Dermis microvascular lymphatic vessel endothelial cell (primary cell): ENCODE measurements at regions not wholly inside any gene's neighbourhood (a gene's known extent, or its start where the extent isn't known, plus 50 kb on each side); places are given as distances from the start of the nearest gene placed in this dataset.
A peak's percentile ranks its signal among the peaks of the same experiment; 100 is the strongest.

Experiments
- DNase-seq, 2 donors: peaks; one replicate each; pipeline versions ENCODE4 v3.0.0 to v3.0.0-alpha.2; 2010; ENCODE audit warnings: low read depth in 2 of 2

- no peak for DNase-seq
These were observed 83.1 kb downstream of the VEGFA start for GRCh38 chr6:43853066-43853650.

- DNase-seq: no peak
These were observed 82.4 kb downstream of the VEGFA start for GRCh38 chr6:43852350-43852864.

- DNase-seq: no peak
These were observed 81.3 kb downstream of the VEGFA start for GRCh38 chr6:43851204-43851865.

GRCh38 chr6:43850314-43851203, 80.5 kb downstream of the VEGFA start:
- no peak for DNase-seq

GRCh38 chr6:43849844-43850243, 79.8 kb downstream of the VEGFA start:
- DNase-seq: no peak

- no peak for DNase-seq
These were observed 78.8 kb downstream of the VEGFA start for GRCh38 chr6:43848671-43849391.

- no peak for DNase-seq
These were observed 78.0 kb downstream of the VEGFA start for GRCh38 chr6:43847741-43848630.

- DNase-seq: no peak
These were observed 76.5 kb downstream of the VEGFA start for GRCh38 chr6:43846556-43846955.

- no peak for DNase-seq
These were observed 75.6 kb downstream of the VEGFA start for GRCh38 chr6:43845646-43846045.

GRCh38 chr6:43843669-43844171, 73.7 kb downstream of the VEGFA start:
- DNase-seq: no peak

GRCh38 chr6:43843097-43843645, 73.2 kb downstream of the VEGFA start:
- no peak for DNase-seq

GRCh38 chr6:43842231-43842794, 72.3 kb downstream of the VEGFA start:
- no peak for DNase-seq

- no peak for DNase-seq
These were observed 70.6 kb downstream of the VEGFA start for GRCh38 chr6:43840490-43841218.

GRCh38 chr6:43838276-43839036, 68.4 kb downstream of the VEGFA start:
- DNase-seq: peak in 1 of 2 donors; percentile 38

- DNase-seq: no peak
These were observed 67.5 kb downstream of the VEGFA start for GRCh38 chr6:43837507-43837906.

GRCh38 chr6:43836507-43837240, 66.7 kb downstream of the VEGFA start:
- no peak for DNase-seq
